Astrocyte (in vitro differentiated cells and primary cell): ENCODE measurements at regions not wholly inside any gene's neighbourhood (a gene's known extent, or its start where the extent isn't known, plus 50 kb on each side); places are given as distances from the start of the nearest gene placed in this dataset.

Experiments
- DNase-seq: peaks from one replicate; pipeline ENCODE4 v3.0.0-alpha.2; 2010; ENCODE audit warnings: low read depth
- FAIRE-seq: peaks from 2 replicates; lab custom pipeline; 2011; peaks lifted over from hg19 to GRCh38; lab: Jason Lieb, UNC
- H2AFZ ChIP-seq: 2 replicates; pipeline ENCODE4 v1.6.0; 2012; ENCODE audit warnings: low read depth, low read length, inconsistent platforms
- H3K27ac ChIP-seq: 2 replicates; pipeline ENCODE4 v1.5.1; 2011; ENCODE audit warnings: low read depth, low read length, inconsistent platforms
- H3K27me3 ChIP-seq: 2 replicates; pipeline ENCODE4 v1.6.0; 2011; ENCODE audit warnings: low read length, inconsistent platforms; ENCODE audit not compliant: insufficient read depth
- H3K36me3 ChIP-seq: 2 replicates; pipeline ENCODE4 v1.5.1; 2011; ENCODE audit warnings: low read length, inconsistent platforms; ENCODE audit not compliant: insufficient read depth
- H3K4me1 ChIP-seq: 2 replicates; pipeline ENCODE4 v1.5.1; 2011; ENCODE audit warnings: low read length, inconsistent platforms; ENCODE audit not compliant: insufficient read depth
- H3K4me2 ChIP-seq: 2 replicates; pipeline ENCODE4 v1.6.0; 2012; ENCODE audit warnings: low read length, inconsistent platforms
- H3K4me3 ChIP-seq: 2 replicates; pipeline ENCODE4 v1.5.1; 2011; ENCODE audit warnings: low read depth, mild to moderate bottlenecking, low read length, inconsistent platforms; ENCODE audit not compliant: insufficient read depth
- H3K79me2 ChIP-seq: 2 replicates; pipeline ENCODE4 v1.6.0; 2012; ENCODE audit warnings: mild to moderate bottlenecking, low read length, inconsistent platforms; ENCODE audit not compliant: insufficient read depth
- H3K9ac ChIP-seq: 2 replicates; pipeline ENCODE4 v1.6.0; 2012; ENCODE audit warnings: mild to moderate bottlenecking, low read length, inconsistent platforms
- H3K9me3 ChIP-seq: 2 replicates; pipeline ENCODE4 v1.5.1; 2012; ENCODE audit warnings: low read depth, mild to moderate bottlenecking, low read length, inconsistent platforms; ENCODE audit not compliant: insufficient read depth
- H4K20me1 ChIP-seq: 2 replicates; pipeline ENCODE4 v1.6.0; 2012; ENCODE audit warnings: low read length, inconsistent platforms; ENCODE audit not compliant: insufficient read depth
- H3K27ac Mint-ChIP-seq: one replicate; pipeline ENCODE4 v1.8.0; 2021; ENCODE audit warnings: mild to moderate bottlenecking, mixed read lengths; ENCODE audit not compliant: unreplicated experiment
- H3K27me3 Mint-ChIP-seq: one replicate; pipeline ENCODE4 v1.8.0; 2021; ENCODE audit warnings: low read depth, mixed read lengths; ENCODE audit not compliant: unreplicated experiment
- H3K36me3 Mint-ChIP-seq: one replicate; pipeline ENCODE4 v1.8.0; 2021; ENCODE audit warnings: low read depth, mixed read lengths; ENCODE audit not compliant: unreplicated experiment
- H3K4me1 Mint-ChIP-seq: one replicate; pipeline ENCODE4 v1.8.0; 2021; ENCODE audit warnings: low read depth, mixed read lengths; ENCODE audit not compliant: unreplicated experiment
- H3K4me3 Mint-ChIP-seq: one replicate; pipeline ENCODE4 v1.8.0; 2021; ENCODE audit warnings: mild to moderate bottlenecking, moderate library complexity, mixed read lengths; ENCODE audit not compliant: unreplicated experiment
- H3K9me3 Mint-ChIP-seq: one replicate; pipeline ENCODE4 v1.8.0; 2021; ENCODE audit warnings: mild to moderate bottlenecking, mixed read lengths; ENCODE audit not compliant: unreplicated experiment
- EZH2 ChIP-seq: IDR thresholded peaks from 2 replicates; pipeline ENCODE4 v1.6.1; 2012; ENCODE audit warnings: mild to moderate bottlenecking, low read length, inconsistent platforms; ENCODE audit not compliant: insufficient read depth
- TF ChIP-seq, protein P1 (sequence below): IDR thresholded peaks from 2 replicates; pipeline ENCODE4 v1.5.1; 2011; ENCODE audit warnings: low read depth, mild to moderate bottlenecking, inconsistent platforms, low read length, moderate library complexity; ENCODE audit not compliant: insufficient read depth

DNA sequence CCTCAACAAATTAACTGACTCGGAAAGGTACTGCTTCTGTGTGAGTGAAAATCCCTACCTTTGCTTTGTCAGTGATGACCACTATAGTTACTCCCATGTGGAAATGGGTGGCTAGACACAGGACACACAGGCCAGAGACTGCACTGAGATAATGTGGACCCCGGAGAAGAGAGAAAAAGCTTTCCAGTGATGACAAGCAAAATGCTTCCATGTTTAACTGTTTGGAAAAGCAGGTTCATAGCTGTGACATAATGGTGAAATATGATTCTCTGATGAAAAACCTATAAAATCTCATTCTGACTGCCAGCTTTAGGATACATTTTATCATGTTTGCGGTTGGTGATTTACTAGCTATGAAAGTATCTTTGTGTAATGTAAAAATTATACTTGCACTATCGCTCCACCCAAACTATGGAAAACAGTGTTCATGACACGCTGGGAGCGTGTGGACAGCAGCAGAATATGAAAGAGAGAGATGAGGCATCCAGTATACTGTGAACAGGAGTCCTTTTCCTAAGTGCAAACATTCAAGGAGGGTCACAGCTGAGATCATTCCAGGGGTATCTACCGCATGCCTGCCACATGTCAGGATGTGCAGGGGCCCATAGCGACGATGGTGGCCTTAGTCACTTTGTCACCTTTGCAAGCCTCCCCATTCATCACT is 782.7 kb upstream of the SOX11 start:
- Histone ChIP-seq H3K9ac (no peak overlapping the region), H3K79me2 (no peaks in the 10 kb centered on the region), H3K4me1 (no peaks in the 10 kb centered on the region), H3K4me3 (no peak overlapping the region), H3K27ac (no peak overlapping the region), H3K9me3 (no peaks in the 10 kb centered on the region), H3K36me3 (no peaks in the 10 kb centered on the region), H3K4me2 (no peak overlapping the region), H3K27me3 (no peaks in the 10 kb centered on the region), H2AFZ (no peak overlapping the region), H4K20me1 (no peaks in the 10 kb centered on the region)
- Mint-ChIP-seq H3K36me3 (no peaks in the 10 kb centered on the region), H3K4me1 (no peaks in the 10 kb centered on the region), H3K27me3 (no peaks in the 10 kb centered on the region), H3K9me3 (peaks cover 2% of the 10 kb centered on the region), H3K27ac (no peak overlapping the region), H3K4me3 (no peak overlapping the region)
- FAIRE-seq, result no peak
- no peak for DNase-seq
- TF ChIP-seq, protein P1, sequence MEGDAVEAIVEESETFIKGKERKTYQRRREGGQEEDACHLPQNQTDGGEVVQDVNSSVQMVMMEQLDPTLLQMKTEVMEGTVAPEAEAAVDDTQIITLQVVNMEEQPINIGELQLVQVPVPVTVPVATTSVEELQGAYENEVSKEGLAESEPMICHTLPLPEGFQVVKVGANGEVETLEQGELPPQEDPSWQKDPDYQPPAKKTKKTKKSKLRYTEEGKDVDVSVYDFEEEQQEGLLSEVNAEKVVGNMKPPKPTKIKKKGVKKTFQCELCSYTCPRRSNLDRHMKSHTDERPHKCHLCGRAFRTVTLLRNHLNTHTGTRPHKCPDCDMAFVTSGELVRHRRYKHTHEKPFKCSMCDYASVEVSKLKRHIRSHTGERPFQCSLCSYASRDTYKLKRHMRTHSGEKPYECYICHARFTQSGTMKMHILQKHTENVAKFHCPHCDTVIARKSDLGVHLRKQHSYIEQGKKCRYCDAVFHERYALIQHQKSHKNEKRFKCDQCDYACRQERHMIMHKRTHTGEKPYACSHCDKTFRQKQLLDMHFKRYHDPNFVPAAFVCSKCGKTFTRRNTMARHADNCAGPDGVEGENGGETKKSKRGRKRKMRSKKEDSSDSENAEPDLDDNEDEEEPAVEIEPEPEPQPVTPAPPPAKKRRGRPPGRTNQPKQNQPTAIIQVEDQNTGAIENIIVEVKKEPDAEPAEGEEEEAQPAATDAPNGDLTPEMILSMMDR, result no peak
- TF ChIP-seq EZH2, result no peak

DNA sequence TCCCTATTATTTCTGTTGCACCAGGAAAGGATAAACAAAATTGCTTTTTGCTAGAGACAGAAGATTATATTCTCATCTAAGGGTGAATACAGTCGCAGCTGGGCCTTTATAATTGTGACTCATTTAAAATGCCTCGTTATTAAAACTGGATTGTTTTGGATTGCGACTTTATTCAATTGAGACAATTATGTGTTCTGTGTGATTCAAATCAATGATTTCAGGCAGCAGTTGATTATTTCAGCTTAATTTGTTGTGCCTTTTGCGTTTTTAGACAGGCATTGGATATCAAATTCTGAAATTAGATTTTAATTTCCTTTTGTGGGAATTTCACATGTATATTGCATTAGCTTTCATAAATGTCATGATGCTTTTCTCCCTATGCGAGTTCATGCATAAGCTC is 778.1 kb upstream of the SOX11 start:
- Histone ChIP-seq H3K9ac (no peak overlapping the region), H3K4me3 (no peak overlapping the region), H2AFZ (no peak overlapping the region), H3K4me2 (no peak overlapping the region), H3K79me2 (no peaks in the 10 kb centered on the region), H3K27ac (no peak overlapping the region), H4K20me1 (no peaks in the 10 kb centered on the region), H3K9me3 (no peaks in the 10 kb centered on the region), H3K4me1 (no peaks in the 10 kb centered on the region), H3K27me3 (no peaks in the 10 kb centered on the region), H3K36me3 (no peaks in the 10 kb centered on the region)
- H3K36me3 Mint-ChIP-seq, result no peaks in the 10 kb centered on the region
- TF ChIP-seq EZH2, result no peak
- no peak overlapping the region for H3K4me3 Mint-ChIP-seq
- H3K9me3 Mint-ChIP-seq, result peaks cover 2% of the 10 kb centered on the region
- no peaks in the 10 kb centered on the region for H3K4me1 Mint-ChIP-seq
- H3K27ac Mint-ChIP-seq, result no peak overlapping the region
- no peaks in the 10 kb centered on the region for H3K27me3 Mint-ChIP-seq
- no peak for FAIRE-seq
- no peak for DNase-seq

DNA sequence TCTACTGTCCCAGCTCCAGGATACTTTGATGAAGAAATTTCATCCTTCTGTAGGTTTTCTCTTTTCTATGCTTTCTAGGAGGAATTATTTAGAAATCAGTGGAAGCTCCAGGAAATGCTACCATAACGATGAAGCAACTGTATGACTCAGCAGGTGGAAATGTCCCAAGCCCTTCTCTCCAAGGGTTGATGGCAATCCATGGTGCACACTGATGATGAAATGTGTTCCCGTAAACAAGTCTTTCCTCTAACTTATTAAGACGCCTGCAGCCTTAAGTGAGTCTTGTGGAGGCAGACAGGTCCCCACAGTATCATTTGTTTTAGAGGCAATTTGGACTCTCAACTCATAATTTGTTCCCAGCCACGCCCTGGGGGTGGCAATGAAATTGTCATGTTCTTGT is 777.6 kb upstream of the SOX11 start:
- H3K36me3 Mint-ChIP-seq, result no peaks in the 10 kb centered on the region
- H3K9me3 Mint-ChIP-seq, result peaks cover 2% of the 10 kb centered on the region
- FAIRE-seq (no peak), DNase-seq (peak; percentile 2)
- no peaks in the 10 kb centered on the region for H3K4me1 Mint-ChIP-seq
- TF ChIP-seq EZH2, result no peak
- TF ChIP-seq, protein P1, result no peak
- H3K4me3 Mint-ChIP-seq, result no peak overlapping the region
- H2AFZ ChIP-seq, result no peak overlapping the region
- no peak overlapping the region for H3K27ac ChIP-seq
- no peaks in the 10 kb centered on the region for H3K79me2 ChIP-seq
- H3K4me2 ChIP-seq, result no peak overlapping the region
- H3K4me1 ChIP-seq, result no peaks in the 10 kb centered on the region
- H3K9me3 ChIP-seq, result no peaks in the 10 kb centered on the region
- H3K27me3 ChIP-seq, result no peaks in the 10 kb centered on the region
- no peak overlapping the region for H3K9ac ChIP-seq
- no peak overlapping the region for H3K4me3 ChIP-seq
- no peaks in the 10 kb centered on the region for H3K27me3 Mint-ChIP-seq
- no peaks in the 10 kb centered on the region for H4K20me1 ChIP-seq
- no peak overlapping the region for H3K27ac Mint-ChIP-seq
- H3K36me3 ChIP-seq, result no peaks in the 10 kb centered on the region
